ENCODE measurements at regions not wholly inside any gene's neighbourhood (a gene's known extent, or its start where the extent isn't known, plus 50 kb on each side); places are given as distances from the start of the nearest gene placed in this dataset.
A peak's percentile ranks its signal among the peaks of the same experiment; 100 is the strongest.

- H3K4me3 ChIP-seq (ENCODE audit: low read length): no peak overlapping the region
- no peak for TF ChIP-seq CTCF (conservative IDR thresholded peaks at IDR 0.05; ENCODE audit: low read length)
- no peak for DNase-seq (ENCODE audit: low read depth)
Measured at GRCh38 chr4:183834252-183834651, 70.9 kb upstream of the STOX2 start.

- no peak overlapping the region for H3K4me3 ChIP-seq (ENCODE audit: low read length)
- no peak for DNase-seq (ENCODE audit: low read depth)
- no peak for TF ChIP-seq CTCF (conservative IDR thresholded peaks at IDR 0.05; ENCODE audit: low read length)
Measured at GRCh38 chr4:183837222-183837621, 67.9 kb upstream of the STOX2 start.

- TF ChIP-seq CTCF (conservative IDR thresholded peaks at IDR 0.05; ENCODE audit: low read length): no peak
- DNase-seq (ENCODE audit: low read depth): no peak
- no peak overlapping the region for H3K4me3 ChIP-seq (ENCODE audit: low read length)
Measured at GRCh38 chr4:183838987-183839712, 66.0 kb upstream of the STOX2 start.

GRCh38 chr4:183840311-183840710 is 64.8 kb upstream of the STOX2 start:
- no peak overlapping the region for H3K4me3 ChIP-seq (ENCODE audit: low read length)
- peak; percentile 88 for TF ChIP-seq CTCF (conservative IDR thresholded peaks at IDR 0.05; ENCODE audit: low read length)
- peak; percentile 73 for DNase-seq (ENCODE audit: low read depth)

GRCh38 chr4:183841001-183841400 is 64.1 kb upstream of the STOX2 start:
- no peak overlapping the region for H3K4me3 ChIP-seq (ENCODE audit: low read length)
- no peak for DNase-seq (ENCODE audit: low read depth)
- no peak for TF ChIP-seq CTCF (conservative IDR thresholded peaks at IDR 0.05; ENCODE audit: low read length)

- no peak overlapping the region for H3K4me3 ChIP-seq (ENCODE audit: low read length)
- TF ChIP-seq CTCF (conservative IDR thresholded peaks at IDR 0.05; ENCODE audit: low read length): no peak
Measured at GRCh38 chr4:183842129-183842528, 63.0 kb upstream of the STOX2 start.

GRCh38 chr4:183843248-183843671 is 61.8 kb upstream of the STOX2 start:
- no peak for TF ChIP-seq CTCF (conservative IDR thresholded peaks at IDR 0.05; ENCODE audit: low read length)
- no peak for DNase-seq (ENCODE audit: low read depth)
- no peak overlapping the region for H3K4me3 ChIP-seq (ENCODE audit: low read length)

More at GRCh38 chr4:183842129-183842528, 63.0 kb upstream of the STOX2 start:
- no peak for DNase-seq (ENCODE audit: low read depth)
